ENCODE measurements at regions not wholly inside any gene's neighbourhood (a gene's known extent, or its start where the extent isn't known, plus 50 kb on each side); places are given as distances from the start of the nearest gene placed in this dataset.

GRCh38 chr5:88557881-88558280, 289.2 kb upstream of the TMEM161B start:
- TF ChIP-seq CTCF (IDR thresholded peaks at IDR 0.05) (no peak), POLR2AphosphoS5 (IDR thresholded peaks at IDR 0.05) (no peak), POLR2A (IDR thresholded peaks at IDR 0.05) (no peak), EP300 (IDR thresholded peaks at IDR 0.05) (no peak)

Data from sigmoid colon (tissue), 4 donors.